ENCODE measurements at regions not wholly inside any gene's neighbourhood (a gene's known extent, or its start where the extent isn't known, plus 50 kb on each side); places are given as distances from the start of the nearest gene placed in this dataset.

DNA sequence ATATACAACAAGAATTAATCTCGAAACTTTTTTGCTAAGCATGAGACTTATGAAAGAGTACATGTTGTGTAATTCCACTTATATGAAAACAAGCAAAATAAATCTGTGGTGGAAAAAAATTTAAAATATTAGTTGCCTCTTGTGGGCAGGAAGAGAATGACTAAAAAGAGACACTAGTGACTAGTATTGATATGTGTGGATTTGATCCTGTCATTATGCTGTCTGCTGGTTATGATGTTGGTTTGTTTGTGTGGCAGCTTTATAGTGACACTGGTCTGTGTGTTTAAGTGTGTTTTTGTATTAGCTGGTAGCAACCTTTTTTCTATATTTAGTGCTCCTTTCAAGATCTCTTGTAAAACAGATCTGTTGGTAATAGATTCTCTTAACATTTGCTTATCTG is 267.8 kb upstream of the NRIP1 start:
- TF ChIP-seq, protein P1, sequence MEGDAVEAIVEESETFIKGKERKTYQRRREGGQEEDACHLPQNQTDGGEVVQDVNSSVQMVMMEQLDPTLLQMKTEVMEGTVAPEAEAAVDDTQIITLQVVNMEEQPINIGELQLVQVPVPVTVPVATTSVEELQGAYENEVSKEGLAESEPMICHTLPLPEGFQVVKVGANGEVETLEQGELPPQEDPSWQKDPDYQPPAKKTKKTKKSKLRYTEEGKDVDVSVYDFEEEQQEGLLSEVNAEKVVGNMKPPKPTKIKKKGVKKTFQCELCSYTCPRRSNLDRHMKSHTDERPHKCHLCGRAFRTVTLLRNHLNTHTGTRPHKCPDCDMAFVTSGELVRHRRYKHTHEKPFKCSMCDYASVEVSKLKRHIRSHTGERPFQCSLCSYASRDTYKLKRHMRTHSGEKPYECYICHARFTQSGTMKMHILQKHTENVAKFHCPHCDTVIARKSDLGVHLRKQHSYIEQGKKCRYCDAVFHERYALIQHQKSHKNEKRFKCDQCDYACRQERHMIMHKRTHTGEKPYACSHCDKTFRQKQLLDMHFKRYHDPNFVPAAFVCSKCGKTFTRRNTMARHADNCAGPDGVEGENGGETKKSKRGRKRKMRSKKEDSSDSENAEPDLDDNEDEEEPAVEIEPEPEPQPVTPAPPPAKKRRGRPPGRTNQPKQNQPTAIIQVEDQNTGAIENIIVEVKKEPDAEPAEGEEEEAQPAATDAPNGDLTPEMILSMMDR (conservative IDR thresholded peaks at IDR 0.05; ENCODE audit: low read length) = no peak
- TF ChIP-seq EZH2phosphoT487 (IDR thresholded peaks at IDR 0.05; ENCODE audit: borderline replicate concordance, low read depth, low read length) = no peak

Measured in OCI-LY7 (cell line).